RWPE2 (cell line): ENCODE measurements at regions not wholly inside any gene's neighbourhood (a gene's known extent, or its start where the extent isn't known, plus 50 kb on each side); places are given as distances from the start of the nearest gene placed in this dataset.

Experiments used
- ATAC-seq: fragments of 200-7000 bp; cut with Tn5 transposase; 3 replicates; pipeline ENCODE4 v1.9.1; 2021; ENCODE audit warnings: low read depth
- DNase-seq: peaks from one replicate; pipeline ENCODE4 v3.0.0-alpha.2; 2020; ENCODE audit warnings: low spot score
- H3K27ac ChIP-seq: fragments of 450-650 bp; 2 replicates; pipeline ENCODE4 v1.5.1; 2017; ENCODE audit warnings: mild to moderate bottlenecking; ENCODE audit not compliant: poor library complexity, severe bottlenecking
- H3K27me3 ChIP-seq: fragments of 250-450 bp; sonication (Bioruptor Pico); 2 replicates; pipeline ENCODE4 v1.5.1; 2021; ENCODE audit warnings: mild to moderate bottlenecking, moderate library complexity; ENCODE audit not compliant: insufficient read depth, poor library complexity, severe bottlenecking
- H3K36me3 ChIP-seq: fragments of 250-450 bp; sonication (Bioruptor Pico); 2 replicates; pipeline ENCODE4 v1.5.1; 2020; ENCODE audit warnings: low read depth, mild to moderate bottlenecking, moderate library complexity
- H3K4me1 ChIP-seq: fragments of 250-450 bp; sonication (Bioruptor Pico); 2 replicates; pipeline ENCODE4 v1.5.1; 2021; ENCODE audit warnings: mild to moderate bottlenecking, moderate library complexity; ENCODE audit not compliant: insufficient read depth, poor library complexity, severe bottlenecking
- H3K4me3 ChIP-seq: fragments of 250-450 bp; sonication (Bioruptor Pico); 2 replicates; pipeline ENCODE4 v1.5.1; 2021; ENCODE audit warnings: mild to moderate bottlenecking, moderate library complexity; ENCODE audit not compliant: severe bottlenecking
- H3K9me3 ChIP-seq: fragments of 250-450 bp; sonication (Bioruptor Pico); 2 replicates; pipeline ENCODE4 v1.5.1; 2021; ENCODE audit warnings: mild to moderate bottlenecking, moderate library complexity; ENCODE audit not compliant: severe bottlenecking
- TF ChIP-seq, protein P1 (sequence below): fragments of 450-650 bp; IDR thresholded peaks from one replicate; pipeline ENCODE4 v1.5.1; 2017; ENCODE audit warnings: mild to moderate bottlenecking, moderate library complexity; ENCODE audit not compliant: poor library complexity, severe bottlenecking

DNA sequence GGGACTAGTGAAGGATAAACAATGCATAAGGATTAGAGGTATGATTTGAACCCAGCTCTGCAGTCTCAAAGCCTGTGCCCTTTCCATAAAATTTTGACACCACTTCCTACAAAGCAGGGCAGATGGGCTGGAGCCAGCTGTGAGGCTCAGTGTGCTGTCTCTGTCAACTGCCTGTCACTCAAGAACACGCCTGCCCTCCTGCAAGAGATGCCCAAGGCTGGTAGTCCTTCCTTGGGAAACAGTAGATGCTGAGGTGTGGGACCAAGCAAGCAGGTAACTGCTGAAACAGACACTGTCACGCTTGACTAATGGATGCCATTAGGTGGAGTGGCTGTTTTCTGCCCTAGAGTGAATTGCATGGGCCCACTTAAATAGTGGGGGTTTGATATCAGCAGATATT is 402.0 kb downstream of the PTPRU start:
- no peak overlapping the region for H3K4me3 ChIP-seq
- DNase-seq (no peak), ATAC-seq (no peak)
- peaks cover 14% of the 10 kb centered on the region for H3K4me1 ChIP-seq
- no peaks in the 10 kb centered on the region for H3K27me3 ChIP-seq
- TF ChIP-seq, protein P1, sequence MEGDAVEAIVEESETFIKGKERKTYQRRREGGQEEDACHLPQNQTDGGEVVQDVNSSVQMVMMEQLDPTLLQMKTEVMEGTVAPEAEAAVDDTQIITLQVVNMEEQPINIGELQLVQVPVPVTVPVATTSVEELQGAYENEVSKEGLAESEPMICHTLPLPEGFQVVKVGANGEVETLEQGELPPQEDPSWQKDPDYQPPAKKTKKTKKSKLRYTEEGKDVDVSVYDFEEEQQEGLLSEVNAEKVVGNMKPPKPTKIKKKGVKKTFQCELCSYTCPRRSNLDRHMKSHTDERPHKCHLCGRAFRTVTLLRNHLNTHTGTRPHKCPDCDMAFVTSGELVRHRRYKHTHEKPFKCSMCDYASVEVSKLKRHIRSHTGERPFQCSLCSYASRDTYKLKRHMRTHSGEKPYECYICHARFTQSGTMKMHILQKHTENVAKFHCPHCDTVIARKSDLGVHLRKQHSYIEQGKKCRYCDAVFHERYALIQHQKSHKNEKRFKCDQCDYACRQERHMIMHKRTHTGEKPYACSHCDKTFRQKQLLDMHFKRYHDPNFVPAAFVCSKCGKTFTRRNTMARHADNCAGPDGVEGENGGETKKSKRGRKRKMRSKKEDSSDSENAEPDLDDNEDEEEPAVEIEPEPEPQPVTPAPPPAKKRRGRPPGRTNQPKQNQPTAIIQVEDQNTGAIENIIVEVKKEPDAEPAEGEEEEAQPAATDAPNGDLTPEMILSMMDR = no peak
- H3K9me3 ChIP-seq = no peaks in the 10 kb centered on the region
- H3K27ac ChIP-seq = no peak overlapping the region
- H3K36me3 ChIP-seq = no peaks in the 10 kb centered on the region

DNA sequence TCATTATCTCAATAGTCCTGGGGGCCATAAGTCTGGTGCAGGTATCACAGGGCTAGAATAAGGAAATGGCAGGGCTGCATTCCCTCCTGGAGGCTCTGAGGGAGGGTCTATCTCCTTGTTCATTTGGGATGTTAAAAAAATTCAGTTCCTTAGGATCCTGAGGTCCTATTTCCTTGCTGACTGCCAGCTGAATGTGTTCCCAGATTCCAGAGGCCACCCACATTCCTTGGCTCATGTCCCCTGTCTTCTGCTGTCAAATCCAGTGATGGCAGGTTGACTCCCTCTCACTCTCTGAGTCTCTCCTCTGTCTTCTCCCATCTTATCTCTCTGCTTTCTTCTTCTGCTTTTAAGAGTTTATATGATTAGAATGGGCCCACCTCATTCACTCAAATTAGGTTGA is 400.6 kb downstream of the PTPRU start:
- TF ChIP-seq, protein P1 = no peak
- no peak for DNase-seq

DNA sequence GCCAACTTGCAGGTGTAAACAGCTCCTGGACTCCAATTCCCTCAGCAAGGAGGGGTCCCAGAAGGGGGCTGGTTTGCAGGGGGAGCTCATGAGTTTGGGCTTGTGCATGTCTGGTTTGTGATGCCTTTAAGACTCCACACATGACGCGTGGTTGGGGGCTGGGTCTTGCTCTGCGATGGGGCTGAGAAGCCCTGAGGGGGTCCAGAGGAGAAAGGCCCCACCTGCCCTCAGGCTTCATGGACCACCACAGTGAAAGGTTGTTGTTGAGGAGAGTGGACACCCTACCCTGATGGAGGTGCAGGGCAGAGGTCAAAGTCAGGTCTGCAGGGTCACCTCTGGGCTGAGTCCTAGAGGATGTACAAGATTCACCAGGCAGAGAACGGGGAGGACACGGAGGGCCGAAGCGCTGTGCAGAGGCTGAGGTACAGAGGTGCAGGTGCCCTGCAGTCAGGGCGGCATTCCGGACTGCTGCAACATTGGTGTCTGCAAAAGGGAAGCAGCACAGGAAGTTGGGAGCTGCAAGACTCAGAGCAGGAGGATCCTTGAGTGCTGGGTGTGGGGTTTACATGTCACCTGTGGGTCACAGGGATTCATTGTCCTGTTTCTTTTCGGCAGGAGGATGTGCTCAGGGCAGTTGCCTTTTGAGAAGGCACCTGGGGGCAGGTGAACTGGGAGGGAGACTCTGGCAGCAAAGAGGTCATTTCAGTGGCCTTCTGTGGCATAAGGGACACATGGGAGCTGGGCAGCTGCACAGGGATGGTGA is 399.4 kb downstream of the PTPRU start:
- H3K27ac ChIP-seq = no peak overlapping the region
- no peaks in the 10 kb centered on the region for H3K9me3 ChIP-seq
- H3K36me3 ChIP-seq = no peaks in the 10 kb centered on the region
- no peaks in the 10 kb centered on the region for H3K27me3 ChIP-seq
- TF ChIP-seq, protein P1 = no peak
- ATAC-seq (no peak), DNase-seq (no peak)
- no peak overlapping the region for H3K4me3 ChIP-seq
- H3K4me1 ChIP-seq = peaks cover 14% of the 10 kb centered on the region

More for the DNA sequence above, 400.6 kb downstream of the PTPRU start:
- no peak for ATAC-seq
- H3K4me3 ChIP-seq = no peak overlapping the region
- peaks cover 14% of the 10 kb centered on the region for H3K4me1 ChIP-seq
- H3K27ac ChIP-seq = no peak overlapping the region
- no peaks in the 10 kb centered on the region for H3K36me3 ChIP-seq
- H3K9me3 ChIP-seq = no peaks in the 10 kb centered on the region
- H3K27me3 ChIP-seq = no peaks in the 10 kb centered on the region

DNA sequence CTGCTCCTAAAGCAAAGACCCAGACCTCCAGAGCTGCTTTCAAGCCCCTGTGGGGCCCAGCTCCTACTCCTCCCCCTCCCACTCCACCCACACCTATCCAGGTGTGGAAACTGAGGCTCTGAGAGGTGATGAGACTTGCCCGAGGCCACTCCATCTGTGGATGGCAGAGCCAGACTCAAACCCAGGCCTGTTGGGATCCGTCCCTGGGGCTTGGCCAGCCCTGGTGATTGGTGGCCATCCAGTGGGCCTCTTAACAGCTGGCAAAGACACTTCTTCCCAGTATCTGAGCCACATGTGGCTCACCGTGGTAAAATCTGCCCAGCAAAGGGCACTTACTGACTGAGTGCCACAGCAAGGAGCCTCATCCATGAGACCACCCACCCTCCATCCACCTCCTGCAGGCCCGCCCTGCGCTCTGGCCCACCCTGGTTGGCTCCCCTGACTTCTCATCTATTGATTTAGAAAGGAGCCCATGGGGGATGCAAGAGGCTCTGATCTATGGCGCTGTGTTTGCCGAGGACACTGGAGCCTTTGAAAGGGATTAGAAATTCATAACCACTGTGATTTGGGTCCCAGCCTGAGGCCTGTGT is 398.5 kb downstream of the PTPRU start:
- DNase-seq (no peak), ATAC-seq (no peak)
- TF ChIP-seq, protein P1 = no peak
- Histone ChIP-seq H3K4me3 (no peak overlapping the region), H3K27me3 (no peaks in the 10 kb centered on the region), H3K9me3 (no peaks in the 10 kb centered on the region), H3K36me3 (no peaks in the 10 kb centered on the region), H3K4me1 (peaks cover 8% of the 10 kb centered on the region), H3K27ac (no peak overlapping the region)

DNA sequence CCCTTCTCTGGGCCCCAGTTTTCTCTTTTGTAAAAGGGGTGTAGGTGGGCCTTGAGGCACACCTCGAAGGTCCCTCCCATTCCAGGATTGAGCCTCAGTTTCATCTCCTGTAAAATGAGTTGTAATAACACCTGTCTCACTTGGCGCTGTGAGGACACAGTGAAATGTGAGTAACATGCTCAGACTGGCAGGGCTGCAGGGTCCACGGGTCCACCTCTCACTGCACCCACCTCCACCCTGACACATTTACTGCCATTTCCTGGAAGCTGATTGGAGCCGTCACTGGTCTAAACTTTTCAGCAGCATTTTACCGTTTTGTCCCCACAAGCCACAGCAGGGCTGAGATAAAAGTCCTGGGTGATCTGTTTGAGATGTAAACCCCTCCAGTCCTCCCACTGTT is 398.0 kb downstream of the PTPRU start:
- H3K4me3 ChIP-seq = no peak overlapping the region
- DNase-seq (no peak), ATAC-seq (no peak)
- H3K27me3 ChIP-seq = no peaks in the 10 kb centered on the region
- TF ChIP-seq, protein P1 = no peak
- no peaks in the 10 kb centered on the region for H3K36me3 ChIP-seq
- H3K4me1 ChIP-seq = peaks cover 3% of the 10 kb centered on the region
- no peaks in the 10 kb centered on the region for H3K9me3 ChIP-seq
- no peak overlapping the region for H3K27ac ChIP-seq
